GM23248 (cell line): ENCODE measurements at regions not wholly inside any gene's neighbourhood (a gene's known extent, or its start where the extent isn't known, plus 50 kb on each side); places are given as distances from the start of the nearest gene placed in this dataset.

ENCODE experiments used
- EZH2 ChIP-seq: fragments of 200-600 bp; sonication (generic); IDR thresholded peaks from 2 replicates; pipeline ENCODE4 v1.6.1; 2018; ENCODE audit warnings: antibody characterized with exemption, mild to moderate bottlenecking; ENCODE audit not compliant: insufficient read depth, poor library complexity, severe bottlenecking
- EZH2phosphoT487 ChIP-seq: fragments of 200-600 bp; sonication (generic); IDR thresholded peaks from 2 replicates; pipeline ENCODE4 v1.6.1; 2018; ENCODE audit warnings: antibody characterized with exemption, moderate library complexity, mild to moderate bottlenecking, low read depth; ENCODE audit not compliant: insufficient read depth

DNA sequence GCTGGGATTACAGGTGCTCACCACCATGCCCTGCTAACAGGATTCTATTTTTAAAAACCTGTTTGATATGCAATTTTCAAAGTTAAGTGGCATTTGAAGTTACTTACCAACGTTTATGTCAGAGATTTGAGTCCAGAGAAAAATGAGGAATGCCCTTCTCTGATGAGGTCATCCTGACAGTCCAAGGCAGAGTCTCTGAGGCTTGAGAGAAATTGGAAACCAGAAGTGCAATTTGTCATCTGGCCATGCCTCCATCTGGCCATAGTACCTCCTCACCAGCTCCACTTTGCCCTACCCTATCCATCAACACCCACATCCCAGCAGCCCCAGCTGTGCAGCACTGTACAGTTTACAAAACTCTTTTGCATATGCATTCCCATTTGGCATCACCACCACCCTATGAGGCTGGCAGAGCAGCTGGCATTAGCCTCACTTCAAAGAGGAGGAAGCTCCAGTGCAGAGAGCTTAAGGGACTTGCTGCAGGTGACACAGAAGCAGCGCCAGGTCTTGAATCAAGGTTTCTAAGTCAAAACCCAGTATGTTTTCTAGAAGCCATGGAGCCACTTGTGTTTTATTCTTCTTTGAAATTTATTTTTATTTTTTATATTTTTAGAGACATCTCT, 54.5 kb upstream of the PDZD8 start:
- TF ChIP-seq EZH2phosphoT487 (no peak), EZH2 (no peak)
